Fibroblast of mammary gland (primary cell): ENCODE measurements at regions not wholly inside any gene's neighbourhood (a gene's known extent, or its start where the extent isn't known, plus 50 kb on each side); places are given as distances from the start of the nearest gene placed in this dataset.

Experiments used
- DNase-seq: peaks from one replicate; pipeline ENCODE4 v3.0.0-alpha.2; 2010; ENCODE audit warnings: low read depth
- H3K4me3 ChIP-seq: 2 replicates; pipeline ENCODE4 v1.5.1; 2011; ENCODE audit warnings: low read depth, mild to moderate bottlenecking, low read length, moderate library complexity; ENCODE audit not compliant: control insufficient read depth
- TF ChIP-seq, protein P1 (sequence below): conservative IDR thresholded peaks from 2 replicates; pipeline ENCODE4 v1.5.1; 2011; ENCODE audit warnings: low read depth, low read length, inconsistent platforms; ENCODE audit not compliant: control insufficient read depth, insufficient read depth

DNA sequence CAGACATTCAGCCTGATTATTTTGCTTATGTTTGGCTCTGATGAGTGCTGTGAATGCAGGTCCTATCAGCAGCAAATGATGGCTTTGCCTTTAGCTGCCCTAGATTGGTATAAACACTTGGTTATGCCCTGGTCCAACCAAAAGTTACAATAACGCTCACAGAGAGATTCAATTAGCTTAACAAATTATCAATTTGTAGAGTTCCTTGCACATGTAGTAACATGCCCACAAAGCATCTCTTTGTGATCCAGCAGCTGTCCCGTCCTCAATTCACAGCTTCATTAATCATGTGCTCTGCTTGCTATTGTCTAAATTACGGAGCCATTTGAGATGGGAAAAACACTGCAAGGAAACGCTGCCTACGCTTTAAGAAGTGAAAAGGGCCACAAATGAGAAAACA, 457.9 kb downstream of the HDGFL1 start:
- H3K4me3 ChIP-seq = no peak overlapping the region
- DNase-seq = no peak
- TF ChIP-seq, protein P1, sequence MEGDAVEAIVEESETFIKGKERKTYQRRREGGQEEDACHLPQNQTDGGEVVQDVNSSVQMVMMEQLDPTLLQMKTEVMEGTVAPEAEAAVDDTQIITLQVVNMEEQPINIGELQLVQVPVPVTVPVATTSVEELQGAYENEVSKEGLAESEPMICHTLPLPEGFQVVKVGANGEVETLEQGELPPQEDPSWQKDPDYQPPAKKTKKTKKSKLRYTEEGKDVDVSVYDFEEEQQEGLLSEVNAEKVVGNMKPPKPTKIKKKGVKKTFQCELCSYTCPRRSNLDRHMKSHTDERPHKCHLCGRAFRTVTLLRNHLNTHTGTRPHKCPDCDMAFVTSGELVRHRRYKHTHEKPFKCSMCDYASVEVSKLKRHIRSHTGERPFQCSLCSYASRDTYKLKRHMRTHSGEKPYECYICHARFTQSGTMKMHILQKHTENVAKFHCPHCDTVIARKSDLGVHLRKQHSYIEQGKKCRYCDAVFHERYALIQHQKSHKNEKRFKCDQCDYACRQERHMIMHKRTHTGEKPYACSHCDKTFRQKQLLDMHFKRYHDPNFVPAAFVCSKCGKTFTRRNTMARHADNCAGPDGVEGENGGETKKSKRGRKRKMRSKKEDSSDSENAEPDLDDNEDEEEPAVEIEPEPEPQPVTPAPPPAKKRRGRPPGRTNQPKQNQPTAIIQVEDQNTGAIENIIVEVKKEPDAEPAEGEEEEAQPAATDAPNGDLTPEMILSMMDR = no peak

DNA sequence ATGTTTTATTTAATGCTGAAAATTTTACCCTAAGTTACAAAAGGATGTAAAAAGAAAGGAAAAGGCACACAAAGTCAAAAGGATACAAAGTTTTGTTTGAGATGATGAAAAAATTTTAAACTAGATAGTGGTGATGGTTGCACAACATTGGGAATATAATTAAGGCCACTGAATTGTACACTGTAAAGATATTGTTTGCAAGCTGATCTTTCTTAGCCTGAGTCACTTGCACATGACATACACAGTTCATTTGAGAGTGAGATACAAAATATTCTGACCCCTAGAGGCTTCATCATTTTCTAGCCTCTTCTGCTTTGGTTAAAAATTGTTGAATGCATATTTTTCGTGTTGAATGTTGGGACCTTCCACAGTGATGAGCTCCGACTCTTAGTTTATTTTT, 462.6 kb downstream of the HDGFL1 start:
- TF ChIP-seq, protein P1 = no peak
- DNase-seq = peak; percentile 41
- no peak overlapping the region for H3K4me3 ChIP-seq

DNA sequence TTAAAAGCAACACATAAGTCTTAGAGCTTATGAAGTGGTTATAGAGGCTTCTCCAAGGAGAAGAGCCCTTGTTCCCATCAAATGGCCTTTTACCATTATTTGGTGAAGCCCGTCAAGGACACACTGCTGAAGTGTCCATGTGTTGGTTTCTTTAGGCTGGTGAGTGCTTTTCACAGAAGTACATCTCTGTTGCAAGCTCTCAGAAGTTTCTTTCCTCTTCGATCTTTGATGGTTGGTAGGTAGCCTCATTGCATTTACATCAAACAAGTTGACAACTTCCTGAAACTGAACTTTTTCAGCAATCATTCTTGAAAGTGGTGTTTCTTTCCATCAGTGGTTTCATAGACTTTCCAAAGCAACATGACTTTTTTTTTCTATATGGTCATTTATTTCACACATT, 465.6 kb downstream of the HDGFL1 start:
- no peak for DNase-seq
- H3K4me3 ChIP-seq = no peak overlapping the region
- TF ChIP-seq, protein P1 = no peak

DNA sequence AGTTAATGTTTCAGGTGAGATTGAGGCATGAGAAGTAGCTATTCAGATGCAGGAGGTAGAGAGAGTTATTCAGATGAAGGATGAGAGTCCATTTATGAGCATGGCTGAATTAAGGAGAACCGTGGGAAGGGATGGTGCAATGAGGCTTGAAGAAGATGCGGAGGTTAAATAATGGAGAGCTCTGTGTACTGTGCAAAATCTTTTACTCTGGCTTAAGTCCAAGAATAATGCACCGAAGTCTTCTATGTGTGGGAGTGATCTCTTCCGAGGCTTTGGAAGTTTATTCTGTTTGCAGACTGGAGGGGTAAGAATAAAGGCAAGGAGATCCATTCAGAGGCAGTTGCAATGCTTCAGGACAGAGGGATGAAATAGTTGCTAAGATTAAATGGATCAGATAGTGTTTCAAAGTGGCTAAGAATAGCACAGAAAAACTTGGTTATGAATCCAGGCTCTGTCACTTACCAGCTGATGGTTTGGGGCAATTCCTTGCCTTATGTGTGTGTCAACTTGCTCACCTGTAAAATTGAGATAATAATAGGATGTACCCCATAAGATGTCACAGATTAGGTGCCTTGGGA, 467.1 kb downstream of the HDGFL1 start:
- peak; percentile 5 for DNase-seq
- no peak overlapping the region for H3K4me3 ChIP-seq
- TF ChIP-seq, protein P1 = no peak

DNA sequence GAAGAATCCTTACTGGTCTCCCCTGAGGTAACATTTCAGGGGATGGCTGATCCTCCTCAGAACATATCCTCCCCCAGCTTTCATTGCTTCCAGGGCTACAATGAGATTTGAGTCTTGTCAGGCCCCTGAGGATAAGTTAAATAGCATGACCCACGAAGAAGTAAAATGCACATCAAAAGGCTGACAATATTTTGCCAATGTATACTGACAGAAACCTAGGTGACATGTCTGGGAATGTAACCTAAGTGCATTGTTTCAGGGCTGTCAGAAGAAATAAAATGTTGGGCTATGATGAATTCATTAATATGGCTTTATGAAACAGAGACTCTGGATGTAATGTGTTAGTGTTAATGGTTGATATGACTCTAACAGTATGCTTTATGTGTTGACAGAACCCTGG, 471.5 kb downstream of the HDGFL1 start:
- H3K4me3 ChIP-seq = no peak overlapping the region
- DNase-seq = no peak
- TF ChIP-seq, protein P1 = no peak

DNA sequence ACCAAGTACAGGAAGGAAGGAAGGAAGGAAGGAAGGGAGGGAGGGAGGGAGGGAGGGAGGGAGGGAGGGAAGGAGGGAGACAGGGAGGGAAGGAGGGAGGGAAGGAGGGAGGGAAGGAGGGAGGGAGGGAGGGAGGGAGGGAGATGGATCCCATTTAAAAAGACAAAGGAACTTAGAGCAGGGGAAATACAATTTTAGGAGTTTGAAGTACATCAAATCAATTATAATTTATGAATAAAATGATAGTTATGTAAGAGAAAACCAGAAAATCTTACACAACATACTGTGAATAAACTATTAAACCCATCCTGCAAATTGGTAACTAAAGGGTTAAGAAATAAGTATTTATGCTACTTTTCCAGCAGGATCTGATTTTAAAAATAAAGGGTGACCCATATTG, 475.9 kb downstream of the HDGFL1 start:
- DNase-seq = no peak
- TF ChIP-seq, protein P1 = no peak
- H3K4me3 ChIP-seq = no peak overlapping the region

DNA sequence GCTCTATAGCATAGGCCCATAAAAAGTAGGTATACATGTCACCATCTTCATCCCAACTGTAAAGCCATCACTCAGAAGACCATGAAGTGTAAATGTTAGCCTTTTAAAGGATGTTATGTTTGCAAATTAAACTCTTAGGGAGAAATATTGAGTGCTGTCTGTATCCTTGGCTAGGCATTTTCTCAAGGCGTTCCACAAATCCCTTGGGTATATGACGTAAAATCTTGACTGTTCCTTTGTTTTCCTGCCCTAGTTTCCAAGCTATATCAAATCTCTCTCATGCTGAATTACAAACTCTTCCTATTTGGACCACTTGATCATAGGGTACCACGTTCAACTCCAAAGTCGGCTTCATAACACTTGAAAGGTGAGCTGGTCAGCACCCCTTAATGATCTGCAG, 486.2 kb downstream of the HDGFL1 start:
- no peak overlapping the region for H3K4me3 ChIP-seq
- DNase-seq = peak; percentile 23
- TF ChIP-seq, protein P1 = no peak
